Fibroblast of peridontal ligament (primary cell): ENCODE measurements at regions not wholly inside any gene's neighbourhood (a gene's known extent, or its start where the extent isn't known, plus 50 kb on each side); places are given as distances from the start of the nearest gene placed in this dataset.

Source experiments
- DNase-seq: peaks from one replicate; pipeline ENCODE4 v3.0.0-alpha.2; 2010; ENCODE audit errors: extremely low read depth

- no peak for DNase-seq
Measured at GRCh38 chr2:8461341-8461740, 220.5 kb upstream of the ID2 start.

DNA sequence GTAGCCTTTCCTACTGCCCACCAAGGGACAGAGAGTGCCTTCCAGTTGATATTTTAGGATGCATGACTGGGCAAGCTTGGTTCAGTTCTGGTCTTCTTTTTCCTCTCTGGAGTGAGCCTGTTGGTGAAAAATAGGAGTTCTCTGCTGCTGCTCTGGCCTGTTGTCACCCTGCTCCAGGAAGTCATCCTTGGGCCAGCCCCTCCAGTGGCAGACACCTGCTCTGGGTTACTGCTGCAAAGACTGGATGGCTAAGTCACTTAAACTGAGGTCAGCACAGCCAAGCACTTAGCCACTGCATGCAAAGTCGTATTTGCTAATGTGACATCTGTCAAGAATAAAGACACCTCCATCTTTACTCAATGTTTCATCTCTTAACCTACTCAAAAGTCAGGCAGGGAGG is 219.6 kb upstream of the ID2 start:
- DNase-seq: no peak

- DNase-seq: no peak
Measured at GRCh38 chr2:8462899-8463648, 218.8 kb upstream of the ID2 start.

DNA sequence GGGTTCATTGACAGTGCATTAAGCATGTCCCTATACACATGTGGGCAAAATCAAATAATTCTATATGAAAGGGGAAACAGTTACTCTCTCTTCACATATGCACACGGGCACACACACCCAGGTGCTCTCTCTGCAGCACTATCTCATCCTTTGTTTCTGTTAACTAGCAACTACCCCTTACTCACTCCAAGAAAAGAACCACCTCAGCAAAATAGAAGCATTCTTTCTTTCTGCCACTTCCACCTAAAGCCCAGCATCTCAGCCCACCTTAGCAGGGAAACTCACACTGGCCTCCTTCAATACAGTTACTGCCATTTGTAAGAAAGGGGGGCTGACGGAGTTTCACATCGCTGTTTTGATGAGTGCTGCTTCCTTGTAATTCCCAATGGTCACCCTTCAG is 216.3 kb upstream of the ID2 start:
- no peak for DNase-seq

DNA sequence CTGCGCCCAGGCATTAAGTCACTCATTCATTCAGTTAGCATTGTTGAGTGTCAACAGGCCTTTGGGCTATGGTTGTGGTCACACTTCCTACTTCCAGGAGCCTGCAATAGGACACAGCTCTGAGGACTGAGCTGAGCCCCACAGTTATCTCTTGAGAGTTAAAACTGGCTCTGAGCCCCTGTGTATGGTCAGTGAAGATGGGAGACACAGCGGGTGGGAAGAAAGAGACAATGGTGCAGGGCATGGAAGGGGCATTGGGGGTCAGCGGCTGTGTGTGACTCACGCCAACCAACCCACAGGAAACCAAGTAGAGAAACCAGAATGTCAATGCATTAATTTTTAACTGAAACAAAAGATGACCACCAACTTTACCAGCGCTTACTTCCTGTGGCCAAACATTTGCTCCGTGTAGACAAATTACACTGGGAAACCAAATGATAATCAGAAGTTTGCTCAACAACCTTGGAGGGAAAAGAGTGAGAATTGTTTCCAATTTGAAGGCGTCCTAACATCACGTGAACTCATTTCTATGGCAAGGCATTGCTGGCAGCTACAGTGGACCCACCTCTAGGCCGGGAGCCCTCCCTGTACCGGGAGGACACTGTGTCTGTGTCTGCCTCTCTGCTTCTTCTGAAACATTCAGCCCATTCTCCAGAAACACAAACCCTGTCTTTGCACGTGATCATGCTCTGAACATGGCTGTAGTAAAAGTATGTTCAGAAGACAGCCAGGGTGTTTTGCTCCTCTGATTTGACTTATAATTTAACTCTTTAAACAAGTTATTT is 212.0 kb upstream of the ID2 start:
- no peak for DNase-seq

DNA sequence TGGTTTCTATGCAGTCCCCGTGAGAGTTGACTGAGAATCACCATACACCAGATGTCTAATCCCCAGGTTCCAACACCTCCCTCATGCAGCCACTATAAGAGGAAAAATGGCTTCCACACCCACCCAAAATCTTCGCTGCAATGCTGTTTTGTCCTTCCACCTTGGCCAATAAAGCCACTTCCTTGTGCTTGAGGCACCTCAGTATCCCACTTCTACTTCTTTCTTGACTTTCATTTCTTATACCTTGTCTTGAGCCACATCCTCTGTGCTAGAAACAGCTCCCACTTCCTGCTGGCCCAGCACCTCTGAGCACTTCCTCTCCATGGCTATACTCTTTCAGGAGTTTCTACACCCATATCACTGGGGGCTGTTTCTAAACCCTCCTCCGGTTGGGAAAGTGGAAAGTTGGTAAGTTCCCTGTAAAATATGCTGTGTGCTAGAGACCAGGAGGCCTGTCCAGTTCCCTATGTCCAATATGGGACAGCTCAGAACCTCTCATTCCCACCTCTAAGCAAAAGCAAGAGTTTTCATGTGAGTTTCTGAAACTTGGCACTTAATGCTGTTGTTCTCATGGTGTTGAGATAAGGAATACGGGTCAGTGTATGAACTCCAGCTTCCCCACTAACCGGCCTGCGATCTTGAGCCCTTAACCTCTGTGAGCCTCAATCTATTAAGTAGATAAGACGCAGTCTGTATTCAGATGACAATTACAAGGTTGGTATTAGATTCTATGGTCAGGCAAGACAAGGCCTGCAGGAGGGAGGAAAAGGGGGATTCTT is 209.1 kb upstream of the ID2 start:
- no peak for DNase-seq

- DNase-seq: no peak
Measured at GRCh38 chr2:8475349-8476031, 206.4 kb upstream of the ID2 start.

- DNase-seq: no peak
Measured at GRCh38 chr2:8477552-8478470, 204.0 kb upstream of the ID2 start.

GRCh38 chr2:8478471-8478793 is 203.4 kb upstream of the ID2 start:
- no peak for DNase-seq

DNA sequence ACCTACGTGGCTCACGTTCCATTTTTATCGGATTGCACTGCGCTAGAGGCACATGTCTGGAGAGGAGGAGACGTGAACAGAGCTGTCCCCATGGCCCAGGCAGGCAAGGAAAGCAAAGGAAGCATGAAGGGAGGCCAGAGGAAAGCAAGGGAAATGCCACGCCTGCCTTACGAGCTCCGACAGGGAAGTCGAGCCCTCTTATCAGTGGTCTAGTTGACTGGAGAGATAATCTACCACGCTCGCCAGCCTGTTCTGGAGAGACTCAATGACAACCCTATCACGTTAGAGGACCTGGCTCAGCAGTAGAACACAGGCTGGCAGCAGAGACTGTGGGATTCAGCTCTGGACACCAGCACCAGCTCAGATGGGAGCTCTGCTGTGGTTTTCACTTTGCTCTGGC is 202.6 kb upstream of the ID2 start:
- DNase-seq: no peak

GRCh38 chr2:8480915-8481314 is 200.9 kb upstream of the ID2 start:
- DNase-seq: no peak

GRCh38 chr2:8481463-8482009 is 200.3 kb upstream of the ID2 start:
- no peak for DNase-seq

DNA sequence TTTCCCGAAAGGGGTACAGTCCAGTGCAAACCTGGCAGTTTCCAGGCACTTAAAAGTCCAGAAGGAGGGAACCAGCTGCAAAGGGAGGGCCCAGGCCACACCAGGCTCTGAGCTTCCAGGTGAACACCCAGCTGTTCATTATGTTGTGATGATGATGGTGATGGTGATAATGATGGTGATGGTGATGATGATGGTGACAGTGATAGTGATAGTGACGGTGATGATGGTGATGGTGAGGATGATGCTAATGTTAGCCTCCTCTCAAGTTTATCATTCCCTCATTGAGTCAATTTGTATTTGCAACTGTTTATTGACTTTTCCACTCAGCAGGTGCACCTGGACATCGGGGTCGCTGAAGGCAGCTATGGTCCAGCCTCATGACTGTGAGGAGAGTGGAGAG is 199.4 kb upstream of the ID2 start:
- no peak for DNase-seq

DNA sequence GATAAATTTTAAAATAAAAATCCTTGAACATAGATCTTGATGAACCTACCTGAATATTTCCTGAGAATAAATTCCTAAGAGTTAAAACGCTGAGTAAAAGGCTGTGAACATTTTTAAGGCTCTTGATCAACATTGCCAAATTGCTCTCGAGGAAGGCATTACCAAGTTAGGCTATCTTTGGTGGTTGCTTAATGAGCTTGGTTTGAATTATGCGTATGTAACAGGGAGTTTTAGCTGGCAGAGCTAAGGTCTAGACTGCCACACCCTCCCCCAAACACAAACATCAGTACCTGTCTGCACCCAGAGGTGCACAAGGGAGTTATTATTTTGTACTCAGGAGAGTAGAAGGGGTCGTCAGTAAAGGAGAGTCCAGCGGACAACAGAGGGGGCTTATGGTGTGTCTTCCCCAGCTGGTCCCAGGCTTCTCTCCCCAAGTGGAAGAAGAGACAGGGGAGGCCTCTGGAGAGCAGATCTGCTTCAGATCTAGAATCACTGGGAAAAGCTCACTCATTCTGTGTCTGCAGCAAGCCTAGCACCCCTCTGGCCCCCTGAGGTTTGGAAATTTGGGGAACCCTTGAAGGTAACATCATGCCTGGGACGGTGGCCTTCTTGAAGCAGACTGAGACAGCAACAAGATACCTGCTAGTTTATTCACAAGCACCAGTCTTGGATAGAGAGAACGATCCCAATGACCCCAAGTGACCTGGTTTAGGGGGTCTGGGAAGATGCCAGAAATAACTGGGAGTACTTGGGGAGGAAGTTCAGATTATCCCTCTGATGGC is 197.2 kb upstream of the ID2 start:
- no peak for DNase-seq

DNA sequence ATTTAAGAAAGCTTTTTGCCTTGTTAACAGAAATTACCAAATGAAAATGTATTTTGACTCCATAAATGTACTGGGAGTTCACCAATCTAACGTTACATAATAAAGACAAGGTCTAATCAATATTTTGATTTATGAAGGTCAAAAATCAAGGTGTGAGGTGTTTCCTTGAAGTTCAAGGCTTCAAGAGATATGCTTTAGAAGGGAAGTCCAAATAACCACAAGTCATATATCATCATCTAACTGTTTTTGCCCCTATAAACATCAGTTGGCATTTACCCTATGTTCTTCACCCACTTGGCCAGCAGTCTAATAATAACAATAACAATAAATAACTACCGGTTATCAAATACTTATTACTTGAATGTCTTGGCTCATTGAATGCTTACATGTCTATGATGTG is 196.1 kb upstream of the ID2 start:
- DNase-seq: no peak

- DNase-seq: no peak
Measured at GRCh38 chr2:8486141-8486540, 195.7 kb upstream of the ID2 start.

DNA sequence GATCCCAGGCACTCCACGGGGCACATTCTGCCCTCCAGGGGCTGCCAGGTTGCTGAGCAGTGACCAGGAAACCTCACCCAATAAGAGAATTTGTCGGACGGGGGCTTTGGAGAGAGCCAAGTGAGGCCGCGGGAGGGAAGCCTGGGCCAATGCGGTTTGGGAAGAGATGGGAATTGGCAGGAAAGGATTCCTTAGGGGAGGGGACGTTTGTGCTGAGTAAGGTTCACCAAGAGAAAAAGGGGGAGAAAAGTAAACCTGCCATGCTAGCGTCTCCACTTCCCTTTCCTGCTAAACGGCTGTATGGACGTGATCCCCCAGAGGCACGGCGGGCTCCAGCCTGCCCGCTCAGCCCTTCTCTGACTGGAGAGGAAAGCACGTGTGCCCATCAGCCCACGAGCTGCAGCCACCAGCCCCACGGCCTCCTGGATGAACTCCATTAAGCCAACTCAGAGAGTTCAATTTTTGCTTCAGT is 194.4 kb upstream of the ID2 start:
- no peak for DNase-seq

GRCh38 chr2:8488001-8488738 is 193.7 kb upstream of the ID2 start:
- DNase-seq: no peak

GRCh38 chr2:8489221-8489620 is 192.6 kb upstream of the ID2 start:
- no peak for DNase-seq
